Mammary epithelial cell (primary cell): ENCODE measurements at regions not wholly inside any gene's neighbourhood (a gene's known extent, or its start where the extent isn't known, plus 50 kb on each side); places are given as distances from the start of the nearest gene placed in this dataset.

Experiments
- EZH2 ChIP-seq: IDR thresholded peaks from 2 replicates; pipeline ENCODE4 v1.6.1; 2012; ENCODE audit warnings: low read length, inconsistent platforms, borderline replicate concordance
- TF ChIP-seq, protein P1 (sequence below), 2 donors: IDR thresholded peaks in 1 of 2; conservative IDR thresholded peaks in 1 of 2; 2 replicates each; pipeline ENCODE4 v1.5.1; 2011 to 2012; ENCODE audit warnings: inconsistent platforms in 2 of 2, low read length in 2 of 2, mild to moderate bottlenecking in 2 of 2, control low read depth in 1 of 2, low read depth in 1 of 2; ENCODE audit not compliant: insufficient read depth in 1 of 2; ENCODE audit errors: extremely low read depth in 1 of 2

DNA sequence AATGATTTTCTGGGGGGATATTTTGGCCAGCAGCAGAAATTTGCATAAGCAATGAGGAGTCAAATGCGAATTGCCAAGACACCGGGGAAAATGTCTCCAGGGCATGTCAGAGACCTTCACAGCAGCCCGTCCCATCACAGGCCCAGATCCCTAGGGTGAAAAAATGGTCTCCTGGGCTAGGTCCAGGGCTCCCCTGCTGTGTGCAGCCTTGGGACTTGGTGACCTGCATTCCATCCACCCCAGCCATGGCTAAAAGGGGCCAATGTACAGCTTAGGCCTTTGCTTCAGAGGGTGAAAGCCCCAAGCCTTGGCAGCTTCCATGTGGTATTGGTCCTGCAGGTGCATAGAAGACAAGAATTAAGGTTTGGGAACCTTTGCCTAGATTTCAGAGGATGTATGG is 534.5 kb upstream of the MEF2C start:
- TF ChIP-seq, protein P1, sequence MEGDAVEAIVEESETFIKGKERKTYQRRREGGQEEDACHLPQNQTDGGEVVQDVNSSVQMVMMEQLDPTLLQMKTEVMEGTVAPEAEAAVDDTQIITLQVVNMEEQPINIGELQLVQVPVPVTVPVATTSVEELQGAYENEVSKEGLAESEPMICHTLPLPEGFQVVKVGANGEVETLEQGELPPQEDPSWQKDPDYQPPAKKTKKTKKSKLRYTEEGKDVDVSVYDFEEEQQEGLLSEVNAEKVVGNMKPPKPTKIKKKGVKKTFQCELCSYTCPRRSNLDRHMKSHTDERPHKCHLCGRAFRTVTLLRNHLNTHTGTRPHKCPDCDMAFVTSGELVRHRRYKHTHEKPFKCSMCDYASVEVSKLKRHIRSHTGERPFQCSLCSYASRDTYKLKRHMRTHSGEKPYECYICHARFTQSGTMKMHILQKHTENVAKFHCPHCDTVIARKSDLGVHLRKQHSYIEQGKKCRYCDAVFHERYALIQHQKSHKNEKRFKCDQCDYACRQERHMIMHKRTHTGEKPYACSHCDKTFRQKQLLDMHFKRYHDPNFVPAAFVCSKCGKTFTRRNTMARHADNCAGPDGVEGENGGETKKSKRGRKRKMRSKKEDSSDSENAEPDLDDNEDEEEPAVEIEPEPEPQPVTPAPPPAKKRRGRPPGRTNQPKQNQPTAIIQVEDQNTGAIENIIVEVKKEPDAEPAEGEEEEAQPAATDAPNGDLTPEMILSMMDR (conservative IDR thresholded peaks at IDR 0.05 in 1 of 2, IDR thresholded peaks at IDR 0.05 in 1 of 2; ENCODE audit: extremely low read depth in 1 of 2, insufficient read depth in 1 of 2, low read depth in 1 of 2, low read length in 2 of 2) = no peak
- TF ChIP-seq EZH2 = no peak
